Retinal pigment epithelial cell (primary cell): ENCODE measurements at regions not wholly inside any gene's neighbourhood (a gene's known extent, or its start where the extent isn't known, plus 50 kb on each side); places are given as distances from the start of the nearest gene placed in this dataset.

Experiments
- DNase-seq: peaks from one replicate; pipeline ENCODE4 v3.0.0-alpha.2; 2010; ENCODE audit warnings: low read depth
- H3K4me3 ChIP-seq: 2 replicates; pipeline ENCODE4 v1.5.1; 2011; ENCODE audit warnings: mild to moderate bottlenecking, low read length, control low read depth, moderate library complexity
- TF ChIP-seq, protein P1 (sequence below): conservative IDR thresholded peaks from 2 replicates; pipeline ENCODE4 v1.5.1; 2011; ENCODE audit warnings: low read depth, low read length, control low read depth, inconsistent platforms

DNA sequence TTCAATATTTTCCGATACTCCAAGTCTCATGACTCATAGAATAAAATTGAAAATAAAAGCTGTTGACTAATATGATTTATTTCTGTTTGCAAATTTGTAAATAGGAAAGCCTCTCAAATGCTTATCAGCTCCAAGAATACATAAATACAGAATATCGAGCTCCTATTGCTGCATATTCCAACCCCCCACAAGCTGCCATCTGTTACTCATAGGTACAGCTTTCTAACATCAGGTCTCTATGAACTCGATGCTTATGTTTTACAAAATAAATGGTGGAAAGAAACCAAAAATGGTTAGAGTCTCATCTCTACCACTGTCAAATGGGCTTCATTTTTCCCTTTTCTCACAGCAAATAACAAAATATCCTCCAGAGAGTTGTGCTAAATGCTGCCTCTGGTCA, 631.6 kb upstream of the CDH18 start:
- H3K4me3 ChIP-seq = no peak overlapping the region
- no peak for DNase-seq
- TF ChIP-seq, protein P1, sequence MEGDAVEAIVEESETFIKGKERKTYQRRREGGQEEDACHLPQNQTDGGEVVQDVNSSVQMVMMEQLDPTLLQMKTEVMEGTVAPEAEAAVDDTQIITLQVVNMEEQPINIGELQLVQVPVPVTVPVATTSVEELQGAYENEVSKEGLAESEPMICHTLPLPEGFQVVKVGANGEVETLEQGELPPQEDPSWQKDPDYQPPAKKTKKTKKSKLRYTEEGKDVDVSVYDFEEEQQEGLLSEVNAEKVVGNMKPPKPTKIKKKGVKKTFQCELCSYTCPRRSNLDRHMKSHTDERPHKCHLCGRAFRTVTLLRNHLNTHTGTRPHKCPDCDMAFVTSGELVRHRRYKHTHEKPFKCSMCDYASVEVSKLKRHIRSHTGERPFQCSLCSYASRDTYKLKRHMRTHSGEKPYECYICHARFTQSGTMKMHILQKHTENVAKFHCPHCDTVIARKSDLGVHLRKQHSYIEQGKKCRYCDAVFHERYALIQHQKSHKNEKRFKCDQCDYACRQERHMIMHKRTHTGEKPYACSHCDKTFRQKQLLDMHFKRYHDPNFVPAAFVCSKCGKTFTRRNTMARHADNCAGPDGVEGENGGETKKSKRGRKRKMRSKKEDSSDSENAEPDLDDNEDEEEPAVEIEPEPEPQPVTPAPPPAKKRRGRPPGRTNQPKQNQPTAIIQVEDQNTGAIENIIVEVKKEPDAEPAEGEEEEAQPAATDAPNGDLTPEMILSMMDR = no peak

DNA sequence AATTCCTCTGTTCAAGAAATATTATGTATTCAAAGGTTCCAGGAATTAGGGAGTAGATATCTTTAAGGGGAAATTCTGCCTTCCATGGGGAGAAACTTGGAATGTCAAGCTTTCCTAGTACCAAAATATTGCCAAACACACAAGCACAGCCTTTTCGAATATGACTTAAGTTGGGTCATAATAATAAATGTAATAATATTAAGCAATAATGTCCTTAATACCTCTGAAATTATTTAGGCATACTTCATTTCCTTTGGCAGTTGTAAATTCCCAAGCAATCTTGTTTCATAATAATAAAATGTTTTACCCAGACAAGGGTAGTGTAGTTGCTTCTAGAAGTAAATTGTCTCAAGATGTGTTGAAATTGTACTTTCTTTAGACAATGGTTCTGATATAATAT, 630.3 kb upstream of the CDH18 start:
- H3K4me3 ChIP-seq = no peak overlapping the region
- DNase-seq = no peak
- TF ChIP-seq, protein P1 = no peak

DNA sequence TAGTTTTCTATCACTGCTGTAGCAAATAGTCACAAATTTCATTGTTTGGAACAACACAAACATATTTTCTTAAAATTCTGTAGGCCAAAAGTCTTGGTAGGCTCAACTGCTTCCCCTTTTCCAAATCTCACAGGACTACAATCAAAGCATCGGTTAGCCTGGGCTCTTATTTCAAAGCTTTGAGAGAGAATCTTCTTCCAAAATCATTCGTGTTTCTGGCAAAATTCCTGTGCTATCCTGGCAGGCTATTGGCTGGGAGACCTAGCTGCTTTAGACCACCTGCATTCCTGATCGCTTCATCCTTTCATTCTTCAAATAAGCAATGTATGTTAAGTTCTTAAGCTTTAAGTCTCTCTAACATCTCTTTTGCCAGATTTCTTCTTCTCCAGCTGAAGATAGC, 629.8 kb upstream of the CDH18 start:
- H3K4me3 ChIP-seq = no peak overlapping the region
- no peak for DNase-seq
- TF ChIP-seq, protein P1 = no peak

DNA sequence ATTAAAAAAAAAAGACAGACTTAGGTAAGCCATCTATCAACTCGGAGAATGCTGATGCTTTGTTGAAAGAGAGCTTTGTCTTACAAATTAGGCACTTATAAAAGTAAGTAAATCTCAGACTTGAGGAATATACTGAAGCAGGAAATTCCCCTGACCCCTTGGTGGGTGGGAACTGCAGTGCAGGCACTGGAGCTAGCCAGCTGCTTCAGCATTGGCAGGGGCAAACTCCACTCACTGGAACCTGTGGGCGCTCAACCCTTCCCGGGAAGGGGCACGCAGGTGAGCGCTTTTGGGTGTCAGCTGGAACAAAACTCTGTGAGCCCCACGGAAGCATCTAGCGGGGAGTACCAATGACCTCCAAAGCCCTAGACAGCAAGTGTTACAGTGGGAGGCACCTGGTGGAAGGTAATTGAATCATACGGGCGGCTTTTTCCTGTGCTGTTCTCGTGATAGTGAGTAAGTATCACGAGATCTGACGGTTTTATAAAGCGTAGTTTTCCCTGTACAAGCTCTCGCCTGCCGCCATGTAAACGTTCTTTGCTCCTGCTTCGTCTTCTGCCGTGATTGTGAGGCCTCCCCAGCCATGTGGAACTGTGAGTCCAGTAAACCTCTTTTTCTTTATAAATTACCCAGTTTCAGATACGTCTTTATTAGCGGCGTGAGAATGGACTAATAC, 628.0 kb upstream of the CDH18 start:
- TF ChIP-seq, protein P1 = no peak
- no peak for DNase-seq
- H3K4me3 ChIP-seq = no peak overlapping the region

DNA sequence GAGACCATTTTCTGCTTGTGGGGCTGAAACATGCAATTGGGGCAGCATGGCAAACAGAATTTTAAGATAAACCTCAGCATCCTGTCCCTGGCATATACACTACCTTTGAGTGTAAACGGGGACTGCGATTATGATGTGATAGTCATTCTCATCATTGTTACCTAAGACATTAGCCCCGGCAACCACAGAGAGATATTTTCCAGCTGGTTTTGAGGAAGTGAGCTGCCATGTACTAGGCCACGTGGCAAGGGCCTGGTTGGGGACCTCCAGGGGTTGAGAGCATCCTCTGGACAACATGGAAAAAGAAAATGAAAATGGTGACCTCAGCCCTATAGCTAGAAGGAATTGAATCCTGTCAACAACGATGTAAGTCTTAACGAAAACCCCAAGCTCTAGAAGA, 623.6 kb upstream of the CDH18 start:
- TF ChIP-seq, protein P1 = no peak
- DNase-seq = no peak
- H3K4me3 ChIP-seq = no peak overlapping the region

DNA sequence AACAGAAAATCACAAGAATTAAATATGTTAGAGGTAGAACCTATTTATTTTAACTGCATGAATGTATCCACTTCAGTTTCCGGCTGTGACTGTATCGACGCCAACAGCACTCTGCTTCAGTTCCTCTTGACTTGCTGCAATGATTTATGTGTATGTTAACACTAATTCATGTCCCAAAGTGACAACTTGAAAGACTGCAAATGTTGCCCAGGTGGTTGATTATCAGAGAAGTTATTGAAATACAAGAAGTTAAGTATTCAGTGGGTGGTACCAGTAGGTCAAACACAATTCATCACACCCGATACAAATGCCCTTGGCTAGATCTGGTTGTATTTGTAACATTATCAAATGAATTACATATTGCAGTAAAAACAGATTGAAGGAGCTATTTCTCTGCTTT, 622.7 kb upstream of the CDH18 start:
- TF ChIP-seq, protein P1 = no peak
- DNase-seq = no peak
- H3K4me3 ChIP-seq = no peak overlapping the region

DNA sequence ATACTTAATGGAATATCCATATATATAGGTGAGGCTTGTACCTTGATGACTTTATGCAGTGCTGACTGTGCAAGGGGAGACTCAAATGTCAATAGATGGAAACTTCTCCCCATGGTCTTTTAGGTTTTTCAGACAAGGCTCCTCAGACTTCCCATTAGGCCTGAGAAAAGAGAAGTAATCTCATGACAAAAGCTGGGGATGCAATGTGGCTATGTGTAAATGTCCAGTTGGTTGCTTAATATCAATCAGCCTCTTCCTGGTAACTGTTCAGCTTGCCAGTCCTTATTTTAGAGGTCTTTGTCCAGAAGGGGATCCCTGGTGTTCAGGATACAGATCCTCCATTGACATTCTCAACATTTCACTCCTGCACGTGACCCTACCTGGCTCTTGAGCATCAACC, 621.1 kb upstream of the CDH18 start:
- TF ChIP-seq, protein P1 = no peak

More for the DNA sequence above, 621.1 kb upstream of the CDH18 start:
- H3K4me3 ChIP-seq = no peak overlapping the region
- DNase-seq = no peak
